Suprapubic skin (tissue), 4 donors: ENCODE measurements at regions not wholly inside any gene's neighbourhood (a gene's known extent, or its start where the extent isn't known, plus 50 kb on each side); places are given as distances from the start of the nearest gene placed in this dataset.

Experiments
- EP300 ChIP-seq: sonication (generic); formaldehyde crosslinking; IDR thresholded peaks from one replicate; pipeline ENCODE4 v1.6.1; 2017; ENCODE audit warnings: antibody characterized with exemption
- POLR2A ChIP-seq, 2 donors: fragments of 450-650 bp; IDR thresholded peaks; one replicate each; pipeline ENCODE4 v1.6.1; 2017; ENCODE audit warnings: antibody characterized with exemption in 2 of 2, mild to moderate bottlenecking in 2 of 2, moderate library complexity in 2 of 2
- POLR2AphosphoS5 ChIP-seq, 3 donors: sonication (generic); formaldehyde crosslinking; IDR thresholded peaks; one replicate each; pipeline ENCODE4 v1.6.1; 2017; ENCODE audit warnings: antibody characterized with exemption in 3 of 3
- TF ChIP-seq, protein P1 (sequence below), 2 donors: fragments of 200-600 bp in 1 of 2; fragments of 450-650 bp in 1 of 2; sonication (generic) in 1 of 2; IDR thresholded peaks; one replicate each; pipeline ENCODE4 v1.5.1; 2016 to 2019; ENCODE audit warnings: antibody characterized with exemption in 2 of 2, mild to moderate bottlenecking in 1 of 2, moderate library complexity in 1 of 2

DNA sequence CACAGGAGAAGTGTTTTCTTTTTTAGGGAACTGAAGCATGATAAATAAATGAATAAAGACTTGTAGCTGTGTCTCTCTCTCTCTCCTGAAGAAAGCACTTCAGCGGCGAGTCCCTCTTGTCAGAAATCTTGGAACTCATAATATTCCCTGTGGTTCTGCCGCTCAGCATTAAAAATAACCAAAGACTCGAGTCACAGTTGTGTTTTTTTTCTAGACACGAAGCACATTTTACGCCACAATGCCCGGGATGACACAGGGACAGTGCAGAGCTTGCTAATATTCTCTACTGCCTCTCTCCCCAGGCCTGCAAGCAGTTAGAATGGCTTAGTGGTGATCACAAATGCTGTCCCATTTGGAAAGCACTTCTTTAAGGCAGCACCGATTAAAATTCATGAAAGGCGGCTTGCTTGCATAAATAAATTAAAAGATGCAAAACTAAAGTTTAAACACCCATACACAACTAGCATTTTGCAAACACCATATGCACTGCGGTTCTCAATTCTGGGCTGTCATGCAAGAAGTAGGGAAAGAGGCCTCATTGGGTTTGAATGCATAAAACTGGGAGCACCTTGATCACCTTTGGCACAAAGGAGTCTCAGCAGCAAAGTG, 597.4 kb downstream of the SOX6 start:
- TF ChIP-seq, protein P1, sequence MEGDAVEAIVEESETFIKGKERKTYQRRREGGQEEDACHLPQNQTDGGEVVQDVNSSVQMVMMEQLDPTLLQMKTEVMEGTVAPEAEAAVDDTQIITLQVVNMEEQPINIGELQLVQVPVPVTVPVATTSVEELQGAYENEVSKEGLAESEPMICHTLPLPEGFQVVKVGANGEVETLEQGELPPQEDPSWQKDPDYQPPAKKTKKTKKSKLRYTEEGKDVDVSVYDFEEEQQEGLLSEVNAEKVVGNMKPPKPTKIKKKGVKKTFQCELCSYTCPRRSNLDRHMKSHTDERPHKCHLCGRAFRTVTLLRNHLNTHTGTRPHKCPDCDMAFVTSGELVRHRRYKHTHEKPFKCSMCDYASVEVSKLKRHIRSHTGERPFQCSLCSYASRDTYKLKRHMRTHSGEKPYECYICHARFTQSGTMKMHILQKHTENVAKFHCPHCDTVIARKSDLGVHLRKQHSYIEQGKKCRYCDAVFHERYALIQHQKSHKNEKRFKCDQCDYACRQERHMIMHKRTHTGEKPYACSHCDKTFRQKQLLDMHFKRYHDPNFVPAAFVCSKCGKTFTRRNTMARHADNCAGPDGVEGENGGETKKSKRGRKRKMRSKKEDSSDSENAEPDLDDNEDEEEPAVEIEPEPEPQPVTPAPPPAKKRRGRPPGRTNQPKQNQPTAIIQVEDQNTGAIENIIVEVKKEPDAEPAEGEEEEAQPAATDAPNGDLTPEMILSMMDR (IDR thresholded peaks at IDR 0.05), result no peak
- TF ChIP-seq POLR2AphosphoS5 (IDR thresholded peaks at IDR 0.05), result no peak
- no peak for TF ChIP-seq EP300
- TF ChIP-seq POLR2A (IDR thresholded peaks at IDR 0.05), result no peak
